LNCaP clone FGC (cell line): ENCODE measurements at regions not wholly inside any gene's neighbourhood (a gene's known extent, or its start where the extent isn't known, plus 50 kb on each side); places are given as distances from the start of the nearest gene placed in this dataset.

Source experiments
- DNase-seq: peaks from one replicate; pipeline ENCODE4 v3.0.0-alpha.2; 2011; ENCODE audit warnings: low read depth
- H3K4me3 ChIP-seq: 2 replicates; pipeline ENCODE4 v1.5.1; 2011; ENCODE audit warnings: mild to moderate bottlenecking, low read depth, low read length, control low read depth
- TF ChIP-seq, protein P1 (sequence below): IDR thresholded peaks from 2 replicates; pipeline ENCODE4 v1.5.1; 2012; ENCODE audit warnings: mild to moderate bottlenecking; ENCODE audit not compliant: control insufficient read depth, insufficient read depth; ENCODE audit errors: extremely low read depth

DNA sequence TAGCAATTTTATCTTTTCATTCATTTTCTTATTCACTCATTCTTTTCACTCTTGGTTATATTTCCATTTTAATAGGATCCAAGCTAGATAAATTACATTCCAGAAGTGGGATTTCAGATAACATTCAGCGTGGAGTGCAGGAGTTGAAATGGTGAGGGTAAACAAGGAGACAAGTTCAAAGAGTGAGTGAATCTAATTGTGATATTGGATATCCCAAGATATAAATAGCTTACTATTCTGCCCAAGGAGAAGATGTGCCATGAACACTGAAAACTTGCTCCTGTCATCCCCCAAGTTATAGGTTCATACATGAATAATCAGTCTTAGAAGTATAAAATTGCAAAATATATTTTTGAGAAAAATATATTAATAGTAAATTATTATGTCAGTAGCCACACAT is 459.3 kb downstream of the CETN3 start:
- no peak for DNase-seq
- no peak overlapping the region for H3K4me3 ChIP-seq
- TF ChIP-seq, protein P1, sequence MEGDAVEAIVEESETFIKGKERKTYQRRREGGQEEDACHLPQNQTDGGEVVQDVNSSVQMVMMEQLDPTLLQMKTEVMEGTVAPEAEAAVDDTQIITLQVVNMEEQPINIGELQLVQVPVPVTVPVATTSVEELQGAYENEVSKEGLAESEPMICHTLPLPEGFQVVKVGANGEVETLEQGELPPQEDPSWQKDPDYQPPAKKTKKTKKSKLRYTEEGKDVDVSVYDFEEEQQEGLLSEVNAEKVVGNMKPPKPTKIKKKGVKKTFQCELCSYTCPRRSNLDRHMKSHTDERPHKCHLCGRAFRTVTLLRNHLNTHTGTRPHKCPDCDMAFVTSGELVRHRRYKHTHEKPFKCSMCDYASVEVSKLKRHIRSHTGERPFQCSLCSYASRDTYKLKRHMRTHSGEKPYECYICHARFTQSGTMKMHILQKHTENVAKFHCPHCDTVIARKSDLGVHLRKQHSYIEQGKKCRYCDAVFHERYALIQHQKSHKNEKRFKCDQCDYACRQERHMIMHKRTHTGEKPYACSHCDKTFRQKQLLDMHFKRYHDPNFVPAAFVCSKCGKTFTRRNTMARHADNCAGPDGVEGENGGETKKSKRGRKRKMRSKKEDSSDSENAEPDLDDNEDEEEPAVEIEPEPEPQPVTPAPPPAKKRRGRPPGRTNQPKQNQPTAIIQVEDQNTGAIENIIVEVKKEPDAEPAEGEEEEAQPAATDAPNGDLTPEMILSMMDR: no peak

GRCh38 chr5:89948977-89949376 is 460.6 kb downstream of the CETN3 start:
- no peak overlapping the region for H3K4me3 ChIP-seq
- DNase-seq: no peak
- TF ChIP-seq, protein P1: no peak

DNA sequence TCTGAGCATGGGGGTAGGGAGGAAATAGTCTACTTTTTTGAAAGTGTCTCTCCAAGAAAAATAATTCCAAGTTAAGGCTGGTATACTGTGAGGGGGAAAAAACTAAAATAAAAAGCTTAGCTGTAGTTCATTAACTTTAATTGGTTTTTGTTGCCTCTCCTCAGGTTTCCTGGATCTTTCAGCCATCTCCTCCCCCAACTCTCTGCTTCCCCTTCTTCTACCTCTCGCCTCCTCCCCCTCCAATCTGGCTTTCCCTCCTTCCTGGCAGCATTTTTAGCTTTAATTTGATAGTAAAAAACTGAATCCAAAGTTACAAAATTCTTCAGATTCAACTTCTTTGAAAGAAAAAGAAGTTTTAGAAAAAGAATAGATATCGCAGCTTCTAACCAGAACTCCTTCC is 462.6 kb downstream of the CETN3 start:
- no peak for DNase-seq
- TF ChIP-seq, protein P1: no peak
- no peak overlapping the region for H3K4me3 ChIP-seq

DNA sequence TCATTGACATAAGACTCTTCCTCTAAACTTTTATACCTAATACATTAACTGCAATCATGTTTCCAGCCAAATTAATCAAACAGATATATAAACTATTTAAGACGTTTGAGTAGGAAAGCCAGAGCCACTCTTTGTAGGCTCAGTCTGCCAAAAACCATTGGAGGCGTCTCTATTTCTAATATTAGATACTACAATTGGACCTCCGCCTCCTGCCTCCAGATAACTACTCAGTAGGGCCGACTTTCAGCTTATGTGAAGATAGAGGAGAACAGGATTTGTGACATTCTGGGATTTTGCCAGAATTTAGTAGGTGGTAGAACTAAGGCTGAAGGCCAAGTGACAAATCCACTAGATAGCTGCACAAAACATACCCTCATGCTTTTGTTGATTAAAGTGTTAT is 463.0 kb downstream of the CETN3 start:
- no peak for DNase-seq
- TF ChIP-seq, protein P1: no peak
- no peak overlapping the region for H3K4me3 ChIP-seq

DNA sequence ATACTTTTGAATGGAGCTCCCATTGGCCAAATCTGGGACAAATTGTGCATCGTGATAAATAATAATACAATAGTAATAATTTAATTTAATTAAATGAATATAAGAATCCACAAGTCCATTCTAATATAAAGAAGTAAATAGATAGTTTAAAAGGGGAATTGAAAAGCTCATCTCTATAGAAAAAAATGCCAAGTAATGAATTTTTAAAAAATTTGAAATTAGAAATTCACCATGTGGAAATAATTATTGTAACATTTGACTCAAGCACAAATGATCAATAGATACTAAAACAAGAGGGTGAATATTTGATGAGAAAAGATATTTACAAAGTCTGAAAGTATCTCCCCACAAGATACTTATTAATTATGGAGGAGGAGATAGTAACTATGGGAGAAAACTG is 467.4 kb downstream of the CETN3 start:
- no peak overlapping the region for H3K4me3 ChIP-seq
- DNase-seq: no peak
- TF ChIP-seq, protein P1: no peak

DNA sequence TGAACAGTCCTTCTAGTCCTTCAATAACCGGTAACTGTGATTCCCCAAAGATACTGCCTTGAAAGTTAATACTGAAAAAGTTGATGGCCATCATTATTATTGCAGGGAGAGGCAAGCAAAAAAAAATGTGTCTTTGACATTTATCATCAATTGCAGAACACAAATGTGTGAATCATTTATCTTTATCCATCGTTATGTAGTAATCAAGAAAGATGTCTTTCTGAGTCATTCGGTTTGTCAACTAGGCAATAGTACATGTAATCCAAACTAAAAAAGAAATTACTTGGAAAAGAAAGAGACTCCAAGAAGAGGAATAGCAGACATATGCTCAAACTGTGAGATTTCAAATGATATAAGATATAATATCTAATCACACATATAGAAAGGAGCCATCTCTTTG is 473.0 kb downstream of the CETN3 start:
- no peak for DNase-seq
- TF ChIP-seq, protein P1: no peak
- no peak overlapping the region for H3K4me3 ChIP-seq

- no peak overlapping the region for H3K4me3 ChIP-seq
- TF ChIP-seq, protein P1: no peak
- DNase-seq: no peak
Measured at GRCh38 chr5:89934069-89934468, 475.5 kb downstream of the CETN3 start.
